Testis (tissue), 2 donors: ENCODE measurements at regions not wholly inside any gene's neighbourhood (a gene's known extent, or its start where the extent isn't known, plus 50 kb on each side); places are given as distances from the start of the nearest gene placed in this dataset.
"Not testable (repeated sequence)": the region's sequence is repeated elsewhere in the genome, so short reads cannot be mapped to it uniquely, and the experiment has no call there.

Experiments
- POLR2A ChIP-seq: fragments of 450-650 bp; IDR thresholded peaks from one replicate; pipeline ENCODE4 v1.6.1; 2017; ENCODE audit warnings: antibody characterized with exemption, mild to moderate bottlenecking, moderate library complexity
- TF ChIP-seq, protein P1 (sequence below), 3 experiments: fragments of 450-650 bp in 2 of 3; fragments of 200-600 bp in 1 of 3; sonication (generic) in 1 of 3; IDR thresholded peaks; one replicate each; pipeline ENCODE4 v1.5.1; 2016 to 2019; ENCODE audit warnings: antibody characterized with exemption in 3 of 3, mild to moderate bottlenecking in 2 of 3, moderate library complexity in 1 of 3

- TF ChIP-seq, protein P1, sequence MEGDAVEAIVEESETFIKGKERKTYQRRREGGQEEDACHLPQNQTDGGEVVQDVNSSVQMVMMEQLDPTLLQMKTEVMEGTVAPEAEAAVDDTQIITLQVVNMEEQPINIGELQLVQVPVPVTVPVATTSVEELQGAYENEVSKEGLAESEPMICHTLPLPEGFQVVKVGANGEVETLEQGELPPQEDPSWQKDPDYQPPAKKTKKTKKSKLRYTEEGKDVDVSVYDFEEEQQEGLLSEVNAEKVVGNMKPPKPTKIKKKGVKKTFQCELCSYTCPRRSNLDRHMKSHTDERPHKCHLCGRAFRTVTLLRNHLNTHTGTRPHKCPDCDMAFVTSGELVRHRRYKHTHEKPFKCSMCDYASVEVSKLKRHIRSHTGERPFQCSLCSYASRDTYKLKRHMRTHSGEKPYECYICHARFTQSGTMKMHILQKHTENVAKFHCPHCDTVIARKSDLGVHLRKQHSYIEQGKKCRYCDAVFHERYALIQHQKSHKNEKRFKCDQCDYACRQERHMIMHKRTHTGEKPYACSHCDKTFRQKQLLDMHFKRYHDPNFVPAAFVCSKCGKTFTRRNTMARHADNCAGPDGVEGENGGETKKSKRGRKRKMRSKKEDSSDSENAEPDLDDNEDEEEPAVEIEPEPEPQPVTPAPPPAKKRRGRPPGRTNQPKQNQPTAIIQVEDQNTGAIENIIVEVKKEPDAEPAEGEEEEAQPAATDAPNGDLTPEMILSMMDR (IDR thresholded peaks at IDR 0.05), result not testable (repeated sequence)
- not testable (repeated sequence) for TF ChIP-seq POLR2A
Observed at GRCh38 chr2:87222131-87222530, 200.5 kb upstream of the PLGLB1 start.
